H1 (cell line): ENCODE measurements at regions not wholly inside any gene's neighbourhood (a gene's known extent, or its start where the extent isn't known, plus 50 kb on each side); places are given as distances from the start of the nearest gene placed in this dataset.

Experiments
- CTCF ChIA-PET: fragments of 300-600 bp; sonication (Branson Sonifier 250); formaldehyde crosslinking; loops from one replicate; lab custom pipeline; 2021; ENCODE audit not compliant: partially characterized antibody; lab: Charles Lee
- POLR2A ChIA-PET: fragments of 300-600 bp; sonication (Branson Sonifier 250); formaldehyde crosslinking; loops from one replicate; lab custom pipeline; 2021; ENCODE audit warnings: inconsistent platforms; ENCODE audit not compliant: partially characterized antibody; lab: Charles Lee
- DNase-seq, 2 experiments: peaks; one replicate each; pipeline versions ENCODE4 v3.0.0 to v3.0.0-alpha.2; 2010 to 2022; ENCODE audit warnings: low spot score in 2 of 2, low read depth in 1 of 2, mixed read lengths in 1 of 2
- FAIRE-seq: peaks from 2 replicates; lab custom pipeline; 2011; peaks lifted over from hg19 to GRCh38; lab: Jason Lieb, UNC
- H2AFZ ChIP-seq: 2 replicates; pipeline ENCODE4 v1.8.1; 2012; ENCODE audit warnings: low read length, inconsistent platforms
- H2AK5ac ChIP-seq: 2 replicates; pipeline ENCODE4 v1.6.1; 2013; ENCODE audit warnings: low read depth, low read length
- H2BK120ac ChIP-seq: replicated peaks from 2 replicates; pipeline ENCODE3; 2013; ENCODE audit warnings: low read depth, low read length, inconsistent platforms
- H2BK12ac ChIP-seq: 2 replicates; pipeline ENCODE4 v1.6.1; 2013; ENCODE audit warnings: low read depth, low read length
- H2BK15ac ChIP-seq: 2 replicates; pipeline ENCODE4 v1.6.1; 2013; ENCODE audit warnings: low read length
- H2BK20ac ChIP-seq: 2 replicates; pipeline ENCODE4 v1.6.1; 2013; ENCODE audit warnings: low read length
- H2BK5ac ChIP-seq: 2 replicates; pipeline ENCODE4 v1.6.1; 2013; ENCODE audit warnings: low read depth, low read length
- H3K14ac ChIP-seq: 2 replicates; pipeline ENCODE4 v1.6.1; 2013; ENCODE audit warnings: inconsistent platforms; ENCODE audit not compliant: insufficient read length
- H3K18ac ChIP-seq: 2 replicates; pipeline ENCODE4 v1.6.1; 2013; ENCODE audit warnings: low read length; ENCODE audit errors: extremely low read depth
- H3K23ac ChIP-seq: 2 replicates; pipeline ENCODE4 v1.6.1; 2013; ENCODE audit warnings: inconsistent platforms; ENCODE audit not compliant: insufficient read length
- H3K23me2 ChIP-seq: 2 replicates; pipeline ENCODE4 v1.6.1; 2013; ENCODE audit warnings: low read depth, low read length
- H3K27ac ChIP-seq: 2 replicates; pipeline ENCODE4 v1.6.1; 2011; ENCODE audit warnings: low read depth, low read length, inconsistent platforms
- H3K27me3 ChIP-seq, 4 experiments: replicated peaks in 1 of 4; 1 replicate in 1 of 4; 2 replicates in 3 of 4; pipeline versions ENCODE4 v1.6.1 to v1.8.1; 2011 to 2013; ENCODE audit warnings: low read length in 3 of 4, mild to moderate bottlenecking in 3 of 4, inconsistent platforms in 2 of 4, mixed read lengths in 2 of 4, moderate library complexity in 1 of 4; ENCODE audit not compliant: control insufficient read depth in 3 of 4, insufficient read depth in 3 of 4; ENCODE audit errors: extremely low read depth in 1 of 4
- H3K36me3 ChIP-seq, 4 experiments: 2 replicates each; pipeline versions ENCODE4 v1.6.1 to v1.8.1; 2011 to 2013; ENCODE audit warnings: mild to moderate bottlenecking in 4 of 4, low read length in 3 of 4, moderate library complexity in 2 of 4, control low read depth in 1 of 4, inconsistent platforms in 1 of 4; ENCODE audit not compliant: insufficient read depth in 4 of 4, control insufficient read depth in 2 of 4
- H3K4ac ChIP-seq: replicated peaks from 2 replicates; pipeline ENCODE3; 2013; ENCODE audit warnings: low read length, low read depth, mixed read lengths, inconsistent platforms; ENCODE audit not compliant: insufficient read length
- H3K4me1 ChIP-seq, 4 experiments: replicated peaks in 1 of 4; 1 replicate in 1 of 4; 2 replicates in 3 of 4; pipeline versions ENCODE4 v1.6.1 to v1.8.1; 2011 to 2013; ENCODE audit warnings: low read length in 3 of 4, inconsistent platforms in 2 of 4, mixed read lengths in 1 of 4; ENCODE audit not compliant: insufficient read depth in 4 of 4, control insufficient read depth in 3 of 4
- H3K4me2 ChIP-seq, 2 experiments: 2 replicates each; pipeline versions ENCODE4 v1.6.1 to v1.8.1; 2011 to 2013; ENCODE audit warnings: low read depth in 2 of 2, low read length in 2 of 2, control low read depth in 1 of 2, inconsistent platforms in 1 of 2, mild to moderate bottlenecking in 1 of 2; ENCODE audit not compliant: insufficient read depth in 1 of 2
- H3K4me3 ChIP-seq, 4 experiments: fragments of 200-600, 300-600 bp in 1 of 4; sonication (generic), shearing (Covaris generic), sonication (Bioruptor Twin) in 1 of 4; 2 replicates each; pipeline versions ENCODE4 v1.5.1 to v1.8.1; 2011 to 2016; ENCODE audit warnings: low read length in 4 of 4, low read depth in 3 of 4, control low read depth in 2 of 4, inconsistent platforms in 2 of 4, mild to moderate bottlenecking in 2 of 4, mixed read lengths in 1 of 4, moderate library complexity in 1 of 4; ENCODE audit not compliant: insufficient read depth in 2 of 4; ENCODE audit errors: extremely low read depth in 1 of 4
- H3K56ac ChIP-seq: replicated peaks from 2 replicates; pipeline ENCODE3; 2013; ENCODE audit warnings: low read depth, mild to moderate bottlenecking, mixed read lengths, low read length, inconsistent platforms; ENCODE audit not compliant: insufficient read length
- H3K79me1 ChIP-seq: 2 replicates; pipeline ENCODE4 v1.6.1; 2013; ENCODE audit warnings: low read depth, low read length, control low read depth
- H3K79me2 ChIP-seq, 2 experiments: 2 replicates each; pipeline versions ENCODE4 v1.6.1 to v1.8.1; 2012 to 2013; ENCODE audit warnings: low read length in 2 of 2, mild to moderate bottlenecking in 2 of 2, inconsistent platforms in 1 of 2; ENCODE audit not compliant: insufficient read depth in 2 of 2, control insufficient read depth in 1 of 2
- H3K9ac ChIP-seq, 4 experiments: replicated peaks in 1 of 4; 1 replicate in 1 of 4; 2 replicates in 3 of 4; pipeline versions ENCODE4 v1.6.1 to v1.8.1; 2011 to 2013; ENCODE audit warnings: low read depth in 3 of 4, low read length in 3 of 4, control low read depth in 2 of 4, mild to moderate bottlenecking in 2 of 4, moderate library complexity in 2 of 4, inconsistent platforms in 1 of 4; ENCODE audit errors: extremely low read depth in 1 of 4
- H3K9me3 ChIP-seq, 2 experiments: 2 replicates each; pipeline versions ENCODE4 v1.6.1 to v1.8.1; 2012 to 2013; ENCODE audit warnings: mild to moderate bottlenecking in 2 of 2, moderate library complexity in 2 of 2, control low read depth in 1 of 2, inconsistent platforms in 1 of 2, low read depth in 1 of 2, low read length in 1 of 2, mixed read lengths in 1 of 2; ENCODE audit not compliant: insufficient read depth in 2 of 2
- H4K20me1 ChIP-seq, 2 experiments: replicated peaks in 1 of 2; 2 replicates each; pipeline versions ENCODE3 to v1.8.1; 2011 to 2013; ENCODE audit warnings: inconsistent platforms in 2 of 2, low read length in 2 of 2, mild to moderate bottlenecking in 1 of 2; ENCODE audit not compliant: insufficient read depth in 2 of 2, control insufficient read depth in 1 of 2
- H4K5ac ChIP-seq: 2 replicates; pipeline ENCODE4 v1.6.1; 2013; ENCODE audit warnings: low read length, low read depth, mixed read lengths, inconsistent platforms; ENCODE audit not compliant: insufficient read length
- H4K8ac ChIP-seq: 2 replicates; pipeline ENCODE4 v1.8.0; 2013; ENCODE audit warnings: mild to moderate bottlenecking, moderate library complexity, low read length, inconsistent platforms; ENCODE audit not compliant: insufficient read depth; ENCODE audit errors: extremely low read depth
- H4K91ac ChIP-seq: replicated peaks from 2 replicates; pipeline ENCODE3; 2013; ENCODE audit warnings: low read length, mixed read lengths, inconsistent platforms; ENCODE audit not compliant: insufficient read length
- RXRA ChIP-seq: IDR thresholded peaks from 2 replicates; pipeline ENCODE4 v1.6.1; 2011; ENCODE audit warnings: low read depth, mild to moderate bottlenecking, low read length, moderate library complexity; ENCODE audit not compliant: insufficient read depth
- SUZ12 ChIP-seq: fragments of 200-600 bp; sonication (generic); IDR thresholded peaks from 2 replicates; pipeline ENCODE4 v1.6.1; 2012; ENCODE audit warnings: mild to moderate bottlenecking, inconsistent platforms, low read length, moderate library complexity, mixed read lengths
- TAF7 ChIP-seq: optimal IDR thresholded peaks from 2 replicates; pipeline ENCODE3; 2011; ENCODE audit warnings: low read depth, mild to moderate bottlenecking, inconsistent platforms, low read length, moderate library complexity, borderline replicate concordance
- WGBS, 2 experiments: shearing (Covaris generic) in 1 of 2; methylation state at CpG; one replicate each; pipeline versions ENCODE4 v1.1.6 to v1.1.7; 2013 to 2015; ENCODE audit warnings: low lambda C conversion rate in 2 of 2, mixed read lengths in 2 of 2, inconsistent platforms in 1 of 2, low coverage in 1 of 2, missing lambda C conversion rate in 1 of 2; ENCODE audit not compliant: insufficient replicate concordance in 2 of 2, insufficient coverage in 1 of 2, insufficient read length in 1 of 2; ENCODE audit errors: extremely low coverage in 1 of 2, missing lambda C conversion rate in 1 of 2; 5-methylcytosine and 5-hydroxymethylcytosine counted together

DNA sequence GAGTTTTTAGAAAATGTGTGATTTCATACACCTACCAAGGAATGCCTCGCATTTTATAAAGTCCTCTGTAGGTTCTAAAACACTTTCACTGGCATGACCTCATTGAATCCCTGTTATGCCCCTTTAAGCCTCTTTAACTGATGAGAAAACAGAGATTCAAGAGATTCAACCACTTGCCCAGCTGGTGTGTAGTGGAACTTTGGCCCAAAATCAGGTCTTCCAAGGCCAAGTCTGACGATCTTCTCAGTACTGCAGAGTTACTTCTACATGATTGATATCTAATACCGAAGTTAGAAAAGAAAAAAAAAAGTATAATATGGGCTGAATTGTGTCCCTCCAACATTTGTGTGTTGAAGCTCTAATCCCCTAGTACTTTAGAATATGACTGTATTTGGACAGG lies 202.0 kb downstream of the WDR11 start:
- CTCF ChIA-PET = interaction anchor here (1.2 kb wide), 1 partner anchor 17 kb away, joined by 4 read pairs; no protein-coding TSS in a partner anchor
- H3K18ac ChIP-seq = no peak overlapping the region
- H4K20me1 ChIP-seq = no peaks in the 10 kb centered on the region
- H2BK5ac ChIP-seq = no peak overlapping the region
- H4K5ac ChIP-seq = no peak overlapping the region
- no peak overlapping the region for H4K91ac ChIP-seq
- no peak overlapping the region for H2BK12ac ChIP-seq
- H3K9me3 ChIP-seq = no peaks in the 10 kb centered on the region
- TF ChIP-seq SUZ12 (no peak), RXRA (no peak), TAF7 (no peak)
- H3K4me1 ChIP-seq = no peaks in the 10 kb centered on the region
- no peak overlapping the region for H3K56ac ChIP-seq
- H3K4ac ChIP-seq = no peak overlapping the region
- no peaks in the 10 kb centered on the region for H3K36me3 ChIP-seq
- H3K9ac ChIP-seq = no peak overlapping the region
- H3K79me2 ChIP-seq = no peaks in the 10 kb centered on the region
- no peak overlapping the region for H3K4me3 ChIP-seq
- POLR2A ChIA-PET = no interaction called here
- no peak overlapping the region for H2BK20ac ChIP-seq
- H3K4me2 ChIP-seq = no peak overlapping the region
- H3K27ac ChIP-seq = no peak overlapping the region
- no peaks in the 10 kb centered on the region for H3K79me1 ChIP-seq
- DNase-seq (no peak), FAIRE-seq (no peak)
- H3K27me3 ChIP-seq = no peaks in the 10 kb centered on the region
- H2AFZ ChIP-seq = no peak overlapping the region
- no peak overlapping the region for H2BK15ac ChIP-seq
- H2BK120ac ChIP-seq = no peak overlapping the region
- H3K23me2 ChIP-seq = no peaks in the 10 kb centered on the region
- H2AK5ac ChIP-seq = no peak overlapping the region
- H3K14ac ChIP-seq = no peak overlapping the region
- no peak overlapping the region for H3K23ac ChIP-seq
- no peak overlapping the region for H4K8ac ChIP-seq
- WGBS, 2 experiments = 91% methylated on average over 3 of the region's 3 CpGs; no CpG with 5 or more reads in 1 of the 2 experiments
